ENCODE measurements at regions not wholly inside any gene's neighbourhood (a gene's known extent, or its start where the extent isn't known, plus 50 kb on each side); places are given as distances from the start of the nearest gene placed in this dataset.

DNA sequence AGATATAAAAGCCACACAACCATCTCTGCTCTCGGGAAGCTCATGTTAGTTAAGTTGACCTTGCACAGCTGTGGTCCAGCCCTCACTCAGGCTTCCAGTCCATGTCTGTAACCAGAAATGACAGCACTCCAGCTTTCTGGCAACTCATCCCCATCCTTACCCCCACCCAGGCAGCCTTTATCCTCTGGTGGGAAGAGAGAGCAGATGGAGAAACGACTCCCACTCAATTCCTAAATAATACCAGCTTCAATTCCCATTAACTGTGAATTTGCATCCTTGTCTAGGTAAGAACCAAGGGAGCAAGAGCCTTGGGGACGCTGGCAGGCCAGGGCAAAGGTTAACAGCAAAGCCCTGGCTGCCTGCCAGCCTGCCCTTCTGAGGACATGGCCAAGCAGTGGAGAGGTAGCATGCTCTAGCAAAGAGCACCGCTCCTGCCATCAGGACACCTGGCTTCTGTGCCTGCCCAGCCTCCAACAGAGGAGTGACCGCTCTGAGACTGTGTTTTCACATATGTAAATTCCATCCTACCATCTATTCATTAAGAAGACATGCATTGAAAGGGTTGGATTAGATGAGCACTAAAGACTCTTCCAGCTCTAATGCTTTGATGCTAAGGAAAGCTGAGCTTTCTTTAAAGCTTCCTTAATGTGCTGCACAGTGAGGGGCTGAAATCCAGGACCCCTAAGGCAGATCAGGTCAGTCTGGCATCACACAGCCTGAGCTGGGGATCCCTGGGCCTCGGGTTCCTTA is 236.1 kb downstream of the GRIN2B start:
- no peak for ATAC-seq

DNA sequence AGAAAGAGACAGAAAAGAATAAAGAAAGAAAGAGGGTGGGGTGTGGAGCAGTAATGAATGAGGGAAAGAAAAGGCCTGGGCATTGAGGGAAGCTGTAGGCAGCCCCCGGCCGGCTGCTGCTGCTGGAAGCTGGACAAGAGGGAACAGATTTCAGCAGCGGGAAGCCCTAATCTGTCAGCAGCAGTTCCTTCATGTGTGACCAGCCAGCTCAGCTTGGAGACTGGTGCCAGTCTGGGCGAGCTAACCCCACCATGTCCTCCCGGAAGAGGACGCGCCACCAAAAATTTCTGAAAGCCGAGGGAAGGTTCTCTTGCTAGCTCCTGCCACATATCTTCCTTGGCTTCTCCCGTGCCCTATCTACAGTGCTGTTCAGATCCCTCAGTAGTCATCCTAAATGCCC is 236.8 kb downstream of the GRIN2B start:
- ATAC-seq: no peak

DNA sequence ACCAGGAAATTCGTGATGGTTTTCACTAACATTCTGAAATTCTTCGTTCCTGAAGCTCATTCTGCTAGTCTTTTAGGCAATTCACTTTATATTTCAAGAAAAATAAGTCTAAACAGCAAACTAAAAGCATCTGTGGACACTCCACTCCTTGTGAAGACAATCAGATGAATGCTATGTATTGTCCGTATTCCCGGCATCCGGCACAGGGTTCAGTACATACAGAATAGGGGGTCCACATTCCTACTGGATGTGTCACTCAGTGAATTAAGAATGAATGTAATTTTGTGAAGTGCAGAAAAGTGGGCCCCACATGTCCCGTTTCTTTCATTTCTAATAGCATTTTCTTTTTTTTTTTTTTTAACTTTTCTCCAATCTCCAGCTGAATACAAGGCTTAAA is 241.3 kb downstream of the GRIN2B start:
- no peak for ATAC-seq

DNA sequence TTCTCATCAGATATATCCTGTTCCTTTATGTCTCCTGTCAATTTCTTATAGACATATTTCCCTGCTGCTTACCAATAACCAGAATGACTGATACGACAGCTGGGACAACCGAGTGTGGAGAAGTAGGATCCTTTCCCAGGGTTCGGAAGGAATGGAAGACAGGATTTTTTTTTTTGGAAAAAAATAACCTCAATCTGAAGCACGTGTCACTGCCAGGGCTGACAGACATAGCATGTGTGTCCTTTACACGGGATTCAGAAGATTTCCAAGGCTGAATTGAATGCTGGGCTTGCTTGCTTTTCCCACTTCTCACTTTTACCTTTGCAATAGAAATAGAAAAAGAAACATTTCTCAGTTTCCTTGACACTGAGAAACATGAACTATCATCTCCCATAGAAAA is 245.7 kb downstream of the GRIN2B start:
- no peak for ATAC-seq

- ATAC-seq: no peak
Measured at GRCh38 chr12:13734584-13735152, 246.7 kb downstream of the GRIN2B start.

- ATAC-seq: no peak
Measured at GRCh38 chr12:13727707-13728195, 253.7 kb downstream of the GRIN2B start.

- ATAC-seq: no peak
Measured at GRCh38 chr12:13725049-13725448, 256.4 kb downstream of the GRIN2B start.

DNA sequence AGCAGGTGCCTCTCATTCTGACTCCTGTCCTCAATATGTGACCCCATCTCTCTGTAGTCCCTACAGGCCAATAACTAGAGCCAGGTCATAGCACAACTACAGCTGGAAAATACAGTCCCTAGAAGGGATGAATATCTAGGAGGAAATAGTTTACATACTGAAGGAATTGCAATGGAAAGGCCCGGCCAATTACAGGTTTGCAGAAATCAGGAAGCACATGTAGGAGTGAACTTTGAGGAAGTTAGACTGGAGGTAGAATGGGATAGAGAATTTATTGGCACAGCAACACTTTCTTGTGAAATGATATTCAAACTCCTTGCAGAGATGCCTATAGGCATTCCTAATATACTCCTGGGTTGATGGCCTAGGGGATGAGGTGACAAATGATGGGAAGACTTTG is 257.3 kb downstream of the GRIN2B start:
- no peak for ATAC-seq

DNA sequence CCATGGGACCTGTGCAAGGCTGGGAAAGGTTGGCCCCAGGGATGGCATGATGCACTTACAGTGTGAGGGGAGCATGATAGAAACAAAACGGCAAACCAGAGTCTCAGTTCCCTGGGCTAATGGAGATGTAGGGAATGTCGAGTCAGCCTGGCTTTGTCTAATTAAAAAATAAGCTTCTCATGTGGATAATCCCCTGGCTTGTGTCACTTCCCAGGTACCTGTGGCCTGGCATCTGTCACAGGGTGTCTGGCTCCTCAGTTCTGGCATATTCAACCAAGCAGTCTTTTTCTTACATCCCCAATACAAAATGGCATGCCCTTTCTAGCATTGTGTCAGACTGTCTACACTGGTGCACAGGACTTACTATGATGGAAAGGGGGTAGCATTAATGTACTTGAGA is 261.4 kb downstream of the GRIN2B start:
- ATAC-seq: no peak

DNA sequence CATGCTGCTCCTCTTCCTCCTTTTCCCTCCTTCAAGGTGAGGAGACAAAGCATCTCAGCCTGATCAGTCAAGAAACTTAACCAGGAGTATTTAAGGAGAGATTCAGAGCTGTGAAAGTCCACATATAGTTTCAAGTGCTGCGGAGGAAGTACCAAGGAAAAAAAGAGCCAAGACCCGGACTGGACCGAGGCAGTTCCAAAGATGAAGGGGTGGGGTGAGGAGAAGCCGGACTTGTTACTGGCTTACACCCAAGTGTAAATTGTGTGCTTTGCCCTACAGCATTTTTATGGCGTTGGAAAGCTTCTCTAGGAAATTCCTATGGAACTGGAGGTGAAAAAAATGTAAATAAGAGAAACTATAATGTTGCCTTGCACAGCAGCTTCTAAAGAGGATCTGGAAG is 263.1 kb downstream of the GRIN2B start:
- ATAC-seq: no peak

- ATAC-seq: no peak
Measured at GRCh38 chr12:13716119-13716518, 265.3 kb downstream of the GRIN2B start.

GRCh38 chr12:13713556-13714410 is 267.6 kb downstream of the GRIN2B start:
- no peak for ATAC-seq

GRCh38 chr12:13707829-13708228 is 273.6 kb downstream of the GRIN2B start:
- ATAC-seq: no peak

- ATAC-seq: no peak
Measured at GRCh38 chr12:13702381-13702780, 279.0 kb downstream of the GRIN2B start.

- ATAC-seq: no peak
Measured at GRCh38 chr12:13701502-13701901, 279.9 kb downstream of the GRIN2B start.

- no peak for ATAC-seq
Measured at GRCh38 chr12:13697973-13698372, 283.4 kb downstream of the GRIN2B start.

GRCh38 chr12:13695781-13696180 is 285.6 kb downstream of the GRIN2B start:
- no peak for ATAC-seq

GRCh38 chr12:13692332-13692731 is 289.1 kb downstream of the GRIN2B start:
- ATAC-seq: no peak

DNA sequence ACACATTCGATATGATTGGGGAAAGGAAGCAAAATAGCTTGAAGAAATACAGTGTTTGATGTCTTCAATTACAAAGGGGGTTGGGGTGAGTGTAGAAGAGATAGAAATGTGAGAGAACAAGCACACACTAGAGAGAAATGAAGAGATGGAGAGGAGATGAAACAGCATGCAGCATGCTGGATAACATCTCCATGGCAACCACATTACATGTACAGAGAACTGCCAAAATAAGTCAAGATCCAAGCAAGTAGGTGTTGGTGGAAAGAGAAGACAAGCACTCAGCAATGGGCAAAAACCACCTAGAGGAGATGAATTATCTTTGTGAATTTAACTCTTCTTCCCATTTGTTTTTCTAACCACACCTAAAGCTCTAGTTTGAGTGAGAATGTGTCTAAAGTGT is 289.8 kb downstream of the GRIN2B start:
- no peak for ATAC-seq

- ATAC-seq: no peak
Measured at GRCh38 chr12:13687633-13688032, 293.8 kb downstream of the GRIN2B start.

DNA sequence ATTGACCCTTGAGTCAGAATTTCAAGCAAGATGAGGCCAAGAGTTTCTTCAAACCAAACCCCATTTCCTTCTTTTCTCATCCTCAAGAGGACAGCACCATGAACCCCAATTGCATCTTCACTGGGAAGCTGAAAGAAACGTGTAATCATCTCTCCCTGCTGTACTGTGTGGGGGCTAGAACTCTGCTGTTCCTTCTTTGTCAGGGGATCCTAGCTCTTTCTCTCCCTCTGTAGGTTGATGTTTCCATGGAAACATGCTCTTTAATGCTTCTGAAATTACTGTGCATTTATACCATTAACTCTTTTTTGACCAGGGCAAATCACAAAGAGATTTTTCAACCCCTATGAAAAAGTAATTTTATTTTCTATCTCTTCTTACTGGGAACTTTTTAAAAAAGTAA is 295.1 kb downstream of the GRIN2B start:
- no peak for ATAC-seq

GRCh38 chr12:13680916-13681315 is 300.5 kb downstream of the GRIN2B start:
- ATAC-seq: no peak

GRCh38 chr12:13676880-13677279 is 304.5 kb downstream of the GRIN2B start:
- ATAC-seq: no peak
